Central memory CD8-positive, alpha-beta T cell (primary cell): ENCODE measurements at regions not wholly inside any gene's neighbourhood (a gene's known extent, or its start where the extent isn't known, plus 50 kb on each side); places are given as distances from the start of the nearest gene placed in this dataset.
"Not testable (repeated sequence)": the region's sequence is repeated elsewhere in the genome, so short reads cannot be mapped to it uniquely, and the experiment has no call there.

Source experiments
- ATAC-seq: fragments of 150-1000 bp; cut with Tn5 transposase; replicated peaks from 2 replicates; pipeline ENCODE4 v1.10.0; 2022; ENCODE audit warnings: mild to moderate bottlenecking, moderate FRiP score, moderate number of reproducible peaks; ENCODE audit not compliant: poor library complexity, severe bottlenecking; ENCODE audit errors: extremely low read depth
- DNase-seq, 2 donors: peaks; one replicate each; pipeline ENCODE4 v3.0.0; 2021; ENCODE audit warnings: low spot score in 2 of 2
- H3K27ac Mint-ChIP-seq: one replicate; pipeline ENCODE4 v1.8.0; 2022; ENCODE audit warnings: low read depth, mild to moderate bottlenecking, moderate library complexity, mixed read lengths
- H3K27me3 Mint-ChIP-seq: one replicate; pipeline ENCODE4 v1.8.0; 2022; ENCODE audit warnings: mixed read lengths
- H3K36me3 Mint-ChIP-seq: one replicate; pipeline ENCODE4 v1.8.0; 2022; ENCODE audit warnings: mild to moderate bottlenecking, moderate library complexity, mixed read lengths; ENCODE audit not compliant: insufficient read depth
- H3K4me1 Mint-ChIP-seq: one replicate; pipeline ENCODE4 v1.8.0; 2022; ENCODE audit warnings: mixed read lengths
- H3K4me3 Mint-ChIP-seq: one replicate; pipeline ENCODE4 v1.8.0; 2022; ENCODE audit warnings: mild to moderate bottlenecking, moderate library complexity, mixed read lengths
- H3K9me3 Mint-ChIP-seq: one replicate; pipeline ENCODE4 v1.8.0; 2022; ENCODE audit warnings: mixed read lengths

GRCh38 chr12:25395227-25395626 lies 144.5 kb upstream of the KRAS start:
- ATAC-seq (no peak), DNase-seq (no peak)
- H3K36me3 Mint-ChIP-seq: no peaks in the 10 kb centered on the region
- H3K4me1 Mint-ChIP-seq: no peaks in the 10 kb centered on the region
- H3K4me3 Mint-ChIP-seq: no peak overlapping the region
- no peaks in the 10 kb centered on the region for H3K27me3 Mint-ChIP-seq
- no peak overlapping the region for H3K27ac Mint-ChIP-seq
- H3K9me3 Mint-ChIP-seq: no peaks in the 10 kb centered on the region

- H3K9me3 Mint-ChIP-seq, H3K4me1 Mint-ChIP-seq, H3K36me3 Mint-ChIP-seq, ATAC-seq, H3K4me3 Mint-ChIP-seq, DNase-seq, H3K27me3 Mint-ChIP-seq, H3K27ac Mint-ChIP-seq: not testable (repeated sequence)
Measured at GRCh38 chr12:25394775-25395174, 144.0 kb upstream of the KRAS start.

- Mint-ChIP-seq H3K9me3 (no peaks in the 10 kb centered on the region), H3K4me1 (no peaks in the 10 kb centered on the region), H3K4me3 (no peak overlapping the region), H3K27ac (no peak overlapping the region), H3K36me3 (no peaks in the 10 kb centered on the region), H3K27me3 (no peaks in the 10 kb centered on the region)
- DNase-seq (no peak), ATAC-seq (no peak)
Measured at GRCh38 chr12:25394025-25394424, 143.3 kb upstream of the KRAS start.

GRCh38 chr12:25391346-25391745 lies 140.6 kb upstream of the KRAS start:
- H3K4me1 Mint-ChIP-seq: peaks cover 17% of the 10 kb centered on the region
- not testable (repeated sequence) for ATAC-seq, H3K9me3 Mint-ChIP-seq, H3K4me3 Mint-ChIP-seq, DNase-seq, H3K27ac Mint-ChIP-seq, H3K27me3 Mint-ChIP-seq
- H3K36me3 Mint-ChIP-seq: peaks cover 11% of the 10 kb centered on the region

- Mint-ChIP-seq H3K36me3 (peaks cover 28% of the 10 kb centered on the region), H3K27me3 (no peaks in the 10 kb centered on the region), H3K9me3 (no peaks in the 10 kb centered on the region), H3K4me1 (peaks cover 33% of the 10 kb centered on the region), H3K4me3 (peak overlapping the region; percentile 65), H3K27ac (peak overlapping the region; percentile 100)
- DNase-seq (no peak), ATAC-seq (no peak)
Measured at GRCh38 chr12:25388183-25388582, 137.5 kb upstream of the KRAS start.

- Mint-ChIP-seq H3K36me3 (peaks cover 28% of the 10 kb centered on the region), H3K27ac (peak overlapping the region; percentile 100), H3K4me1 (peaks cover 38% of the 10 kb centered on the region), H3K4me3 (peak overlapping the region; percentile 96), H3K27me3 (no peaks in the 10 kb centered on the region), H3K9me3 (no peaks in the 10 kb centered on the region)
- DNase-seq: no peak
- ATAC-seq: no peak
Measured at GRCh38 chr12:25387732-25388050, 137.0 kb upstream of the KRAS start.

GRCh38 chr12:25386831-25387731 lies 136.4 kb upstream of the KRAS start:
- Mint-ChIP-seq H3K4me1 (peaks cover 44% of the 10 kb centered on the region), H3K9me3 (no peaks in the 10 kb centered on the region), H3K4me3 (peak overlapping the region; percentile 96), H3K27me3 (no peaks in the 10 kb centered on the region), H3K27ac (peak overlapping the region; percentile 100), H3K36me3 (peaks cover 28% of the 10 kb centered on the region)
- ATAC-seq: peak; percentile 8
- peak; percentile 57 to 76 for DNase-seq

- Mint-ChIP-seq H3K27ac (peak overlapping the region; percentile 100), H3K4me1 (peaks cover 48% of the 10 kb centered on the region), H3K4me3 (peak overlapping the region; percentile 96), H3K27me3 (no peaks in the 10 kb centered on the region), H3K9me3 (no peaks in the 10 kb centered on the region), H3K36me3 (peaks cover 28% of the 10 kb centered on the region)
- ATAC-seq: no peak
- no peak for DNase-seq
Measured at GRCh38 chr12:25384893-25385248, 134.1 kb upstream of the KRAS start.

- peaks cover 28% of the 10 kb centered on the region for H3K36me3 Mint-ChIP-seq
- peak overlapping the region; percentile 100 for H3K27ac Mint-ChIP-seq
- peak overlapping the region; percentile 96 for H3K4me3 Mint-ChIP-seq
- DNase-seq: no peak
- no peaks in the 10 kb centered on the region for H3K27me3 Mint-ChIP-seq
- ATAC-seq: no peak
- peaks cover 48% of the 10 kb centered on the region for H3K4me1 Mint-ChIP-seq
- no peaks in the 10 kb centered on the region for H3K9me3 Mint-ChIP-seq
Measured at GRCh38 chr12:25384038-25384892, 133.5 kb upstream of the KRAS start.

- Mint-ChIP-seq H3K4me3 (peak overlapping the region; percentile 10), H3K4me1 (peaks cover 46% of the 10 kb centered on the region)
- DNase-seq: no peak
Measured at GRCh38 chr12:25382311-25383106, 131.8 kb upstream of the KRAS start.

GRCh38 chr12:25377469-25378177 lies 126.9 kb upstream of the KRAS start:
- peak; percentile 83 for ATAC-seq
- Mint-ChIP-seq H3K27ac (peak overlapping the region; percentile 63), H3K27me3 (no peaks in the 10 kb centered on the region), H3K9me3 (no peaks in the 10 kb centered on the region), H3K36me3 (peaks cover 2% of the 10 kb centered on the region), H3K4me1 (peaks cover 21% of the 10 kb centered on the region), H3K4me3 (peak overlapping the region; percentile 11)
- DNase-seq: no peak

More at GRCh38 chr12:25382311-25383106, 131.8 kb upstream of the KRAS start:
- Mint-ChIP-seq H3K9me3 (no peaks in the 10 kb centered on the region), H3K27ac (peak overlapping the region; percentile 100), H3K36me3 (peaks cover 22% of the 10 kb centered on the region), H3K27me3 (no peaks in the 10 kb centered on the region)
- no peak for ATAC-seq

- Mint-ChIP-seq H3K4me3 (peak overlapping the region; percentile 11), H3K9me3 (no peaks in the 10 kb centered on the region), H3K4me1 (peaks cover 15% of the 10 kb centered on the region), H3K36me3 (peaks cover 2% of the 10 kb centered on the region), H3K27me3 (no peaks in the 10 kb centered on the region), H3K27ac (peak overlapping the region; percentile 63)
- DNase-seq (no peak), ATAC-seq (peak; percentile 42)
Measured at GRCh38 chr12:25376985-25377384, 126.3 kb upstream of the KRAS start.
